Fibroblast of mammary gland (primary cell): ENCODE measurements at regions not wholly inside any gene's neighbourhood (a gene's known extent, or its start where the extent isn't known, plus 50 kb on each side); places are given as distances from the start of the nearest gene placed in this dataset.

Source experiments
- DNase-seq: peaks from one replicate; pipeline ENCODE4 v3.0.0-alpha.2; 2010; ENCODE audit warnings: low read depth
- H3K4me3 ChIP-seq: 2 replicates; pipeline ENCODE4 v1.5.1; 2011; ENCODE audit warnings: low read depth, mild to moderate bottlenecking, low read length, moderate library complexity; ENCODE audit not compliant: control insufficient read depth
- TF ChIP-seq, protein P1 (sequence below): conservative IDR thresholded peaks from 2 replicates; pipeline ENCODE4 v1.5.1; 2011; ENCODE audit warnings: low read depth, low read length, inconsistent platforms; ENCODE audit not compliant: control insufficient read depth, insufficient read depth

GRCh38 chr2:163794635-163795034 is 58.8 kb upstream of the FIGN start:
- TF ChIP-seq, protein P1, sequence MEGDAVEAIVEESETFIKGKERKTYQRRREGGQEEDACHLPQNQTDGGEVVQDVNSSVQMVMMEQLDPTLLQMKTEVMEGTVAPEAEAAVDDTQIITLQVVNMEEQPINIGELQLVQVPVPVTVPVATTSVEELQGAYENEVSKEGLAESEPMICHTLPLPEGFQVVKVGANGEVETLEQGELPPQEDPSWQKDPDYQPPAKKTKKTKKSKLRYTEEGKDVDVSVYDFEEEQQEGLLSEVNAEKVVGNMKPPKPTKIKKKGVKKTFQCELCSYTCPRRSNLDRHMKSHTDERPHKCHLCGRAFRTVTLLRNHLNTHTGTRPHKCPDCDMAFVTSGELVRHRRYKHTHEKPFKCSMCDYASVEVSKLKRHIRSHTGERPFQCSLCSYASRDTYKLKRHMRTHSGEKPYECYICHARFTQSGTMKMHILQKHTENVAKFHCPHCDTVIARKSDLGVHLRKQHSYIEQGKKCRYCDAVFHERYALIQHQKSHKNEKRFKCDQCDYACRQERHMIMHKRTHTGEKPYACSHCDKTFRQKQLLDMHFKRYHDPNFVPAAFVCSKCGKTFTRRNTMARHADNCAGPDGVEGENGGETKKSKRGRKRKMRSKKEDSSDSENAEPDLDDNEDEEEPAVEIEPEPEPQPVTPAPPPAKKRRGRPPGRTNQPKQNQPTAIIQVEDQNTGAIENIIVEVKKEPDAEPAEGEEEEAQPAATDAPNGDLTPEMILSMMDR: no peak
- no peak overlapping the region for H3K4me3 ChIP-seq
- peak; percentile 6 for DNase-seq
